OCI-LY3 (cell line): ENCODE measurements at regions not wholly inside any gene's neighbourhood (a gene's known extent, or its start where the extent isn't known, plus 50 kb on each side); places are given as distances from the start of the nearest gene placed in this dataset.
A peak's percentile ranks its signal among the peaks of the same experiment; 100 is the strongest.
"Not testable (repeated sequence)": the region's sequence is repeated elsewhere in the genome, so short reads cannot be mapped to it uniquely, and the experiment has no call there.

Source experiments
- H2AFZ ChIP-seq: fragments of 200-600, 300-600 bp; shearing (Covaris generic); 2 replicates; pipeline ENCODE4 v1.6.0; 2014; ENCODE audit warnings: antibody characterized with exemption, low read depth, low read length
- H3K27ac ChIP-seq: fragments of 200-600, 300-600 bp; sonication (generic); 2 replicates; pipeline ENCODE4 v1.5.1; 2014; ENCODE audit warnings: mild to moderate bottlenecking, low read length, moderate library complexity, mixed read lengths
- H3K27me3 ChIP-seq: fragments of 200-600, 300-600 bp; sonication (generic); 2 replicates; pipeline ENCODE4 v1.6.1; 2014; ENCODE audit warnings: low read depth, low read length, mixed read lengths
- H3K36me3 ChIP-seq: fragments of 200-600, 300-600 bp; sonication (generic); replicated peaks from 2 replicates; pipeline ENCODE3; 2014; ENCODE audit warnings: low read depth, low read length, mixed read lengths
- H3K4me1 ChIP-seq: fragments of 300-600, 200-600 bp; sonication (generic); 2 replicates; pipeline ENCODE4 v1.6.1; 2014; ENCODE audit warnings: low read length, mixed read lengths
- H3K4me2 ChIP-seq: fragments of 200-600, 300-600 bp; sonication (generic); 2 replicates; pipeline ENCODE4 v1.6.1; 2014; ENCODE audit warnings: low read length, mixed read lengths
- H3K4me3 ChIP-seq: fragments of 300-600, 200-600 bp; sonication (generic); 2 replicates; pipeline ENCODE4 v1.5.1; 2014; ENCODE audit warnings: antibody characterized with exemption, mild to moderate bottlenecking, low read length, moderate library complexity
- H3K79me2 ChIP-seq: fragments of 300-600, 200-600 bp; shearing (Covaris generic); 2 replicates; pipeline ENCODE4 v1.6.1; 2014; ENCODE audit warnings: mild to moderate bottlenecking, low read length, mixed read lengths
- H3K9ac ChIP-seq: fragments of 300-600, 200-600 bp; shearing (Covaris generic); 2 replicates; pipeline ENCODE4 v1.6.0; 2014; ENCODE audit warnings: mild to moderate bottlenecking, low read length, moderate library complexity
- H3K9me3 ChIP-seq: fragments of 200-600, 300-600 bp; shearing (Covaris generic); 2 replicates; pipeline ENCODE4 v1.6.1; 2014; ENCODE audit warnings: low read length, mixed read lengths; ENCODE audit not compliant: insufficient read depth
- H4K20me1 ChIP-seq: fragments of 200-600, 300-600 bp; sonication (generic); 2 replicates; pipeline ENCODE4 v1.6.1; 2016; ENCODE audit warnings: low read length, mixed read lengths; ENCODE audit not compliant: insufficient read depth
- CTCF ChIP-seq: fragments of 200-600, 300-600 bp; sonication (generic); IDR thresholded peaks from 2 replicates; pipeline ENCODE4 v1.5.1; 2014; ENCODE audit warnings: antibody characterized with exemption, low read length, low read depth
- EZH2phosphoT487 ChIP-seq: fragments of 200-600 bp; shearing (Covaris generic); IDR thresholded peaks from 2 replicates; pipeline ENCODE4 v1.6.1; 2018; ENCODE audit warnings: antibody characterized with exemption, mixed run types, low read depth

GRCh38 chrX:64580605-64581004, 185.4 kb upstream of the MTMR8 start:
- Histone ChIP-seq H3K4me1 (peaks cover 19% of the 10 kb centered on the region), H3K9me3 (no peaks in the 10 kb centered on the region), H3K79me2 (no peaks in the 10 kb centered on the region), H2AFZ (no peak overlapping the region), H3K4me2 (peak overlapping the region; percentile 30), H3K27me3 (no peaks in the 10 kb centered on the region), H4K20me1 (no peaks in the 10 kb centered on the region), H3K4me3 (no peak overlapping the region), H3K36me3 (no peaks in the 10 kb centered on the region), H3K27ac (no peak overlapping the region), H3K9ac (no peak overlapping the region)
- TF ChIP-seq EZH2phosphoT487 (no peak), CTCF (no peak)

GRCh38 chrX:64580035-64580434, 184.8 kb upstream of the MTMR8 start:
- Histone ChIP-seq H3K9ac (no peak overlapping the region), H3K27me3 (no peaks in the 10 kb centered on the region), H3K4me1 (peaks cover 19% of the 10 kb centered on the region), H3K4me2 (peak overlapping the region; percentile 30), H3K27ac (no peak overlapping the region), H3K79me2 (no peaks in the 10 kb centered on the region), H4K20me1 (no peaks in the 10 kb centered on the region), H2AFZ (no peak overlapping the region), H3K9me3 (no peaks in the 10 kb centered on the region), H3K36me3 (no peaks in the 10 kb centered on the region), H3K4me3 (peak overlapping the region; percentile 7; the same call in 1 of the 2 replicates)
- TF ChIP-seq CTCF: no peak
- TF ChIP-seq EZH2phosphoT487: no peak

- Histone ChIP-seq H3K79me2 (no peaks in the 10 kb centered on the region), H3K4me2 (peak overlapping the region; percentile 3; the same call in 1 of the 2 replicates), H3K27ac (no peak overlapping the region), H3K27me3 (no peaks in the 10 kb centered on the region), H4K20me1 (no peaks in the 10 kb centered on the region), H2AFZ (no peak overlapping the region; the same call in 1 of the 2 replicates), H3K4me1 (peaks cover 6% of the 10 kb centered on the region; the same call in 1 of the 2 replicates), H3K9ac (no peak overlapping the region), H3K9me3 (no peaks in the 10 kb centered on the region), H3K36me3 (no peaks in the 10 kb centered on the region), H3K4me3 (no peak overlapping the region)
- TF ChIP-seq CTCF (no peak), EZH2phosphoT487 (no peak)
Observed at GRCh38 chrX:64571011-64571410, 175.8 kb upstream of the MTMR8 start.

- no peak overlapping the region for H3K4me3 ChIP-seq
- H4K20me1 ChIP-seq: no peaks in the 10 kb centered on the region
- no peaks in the 10 kb centered on the region for H3K27me3 ChIP-seq
- no peaks in the 10 kb centered on the region for H3K36me3 ChIP-seq
- H3K4me2 ChIP-seq: no peak overlapping the region
- no peaks in the 10 kb centered on the region for H3K9me3 ChIP-seq
- peaks cover 6% of the 10 kb centered on the region; the same call in 1 of the 2 replicates for H3K4me1 ChIP-seq
- H3K9ac ChIP-seq: no peak overlapping the region
- no peak overlapping the region for H3K27ac ChIP-seq
- H3K79me2 ChIP-seq: no peaks in the 10 kb centered on the region
- TF ChIP-seq CTCF: peak; percentile 62
- no peak for TF ChIP-seq EZH2phosphoT487
- no peak overlapping the region for H2AFZ ChIP-seq
Observed at GRCh38 chrX:64570204-64570603, 175.0 kb upstream of the MTMR8 start.

- not testable (repeated sequence) for H3K79me2 ChIP-seq, H3K9me3 ChIP-seq, H3K36me3 ChIP-seq, H3K27ac ChIP-seq, H3K9ac ChIP-seq, H4K20me1 ChIP-seq, H3K27me3 ChIP-seq, H3K4me3 ChIP-seq, H3K4me2 ChIP-seq, H3K4me1 ChIP-seq, H2AFZ ChIP-seq
Observed at GRCh38 chrX:64565348-64565747, 170.1 kb upstream of the MTMR8 start.

GRCh38 chrX:64549236-64549635, 154.0 kb upstream of the MTMR8 start:
- not testable (repeated sequence) for H3K9ac ChIP-seq, H3K27ac ChIP-seq, H3K79me2 ChIP-seq, H3K4me2 ChIP-seq, H3K36me3 ChIP-seq, H3K4me3 ChIP-seq, H2AFZ ChIP-seq, H3K27me3 ChIP-seq, H3K9me3 ChIP-seq, H3K4me1 ChIP-seq, H4K20me1 ChIP-seq
